ENCODE measurements at regions not wholly inside any gene's neighbourhood (a gene's known extent, or its start where the extent isn't known, plus 50 kb on each side); places are given as distances from the start of the nearest gene placed in this dataset.

GRCh38 chr14:82879949-82880535 lies 1346.4 kb upstream of the SEL1L start:
- H3K9me2 ChIP-seq (replicated peaks; ENCODE audit: insufficient read depth): no peaks in the 10 kb centered on the region
- no peaks in the 10 kb centered on the region for H3K79me2 ChIP-seq
- no peaks in the 10 kb centered on the region for H4K20me1 ChIP-seq (ENCODE audit: insufficient read depth, poor library complexity, severe bottlenecking)
- no peak overlapping the region for H3K4me3 ChIP-seq
- no peaks in the 10 kb centered on the region for H3K9me3 ChIP-seq (ENCODE audit: low read depth)
- H2AFZ ChIP-seq: no peak overlapping the region
- TF ChIP-seq EZH2phosphoT487 (IDR thresholded peaks at IDR 0.05; ENCODE audit: low read depth, severe bottlenecking, unreplicated experiment): no peak
- no peak for TF ChIP-seq CTCF (IDR thresholded peaks at IDR 0.05; ENCODE audit: poor library complexity)
- TF ChIP-seq EZH2 (IDR thresholded peaks at IDR 0.05; ENCODE audit: borderline replicate concordance): no peak
- H3K4me1 ChIP-seq (ENCODE audit: insufficient read depth): no peaks in the 10 kb centered on the region
- H3K36me3 ChIP-seq (replicated peaks; ENCODE audit: insufficient read depth, low read depth): no peaks in the 10 kb centered on the region
- H3K4me2 ChIP-seq: peak overlapping the region; percentile 33
- WGBS (ENCODE audit: low lambda C conversion rate, missing lambda C conversion rate): 52% methylated on average over 5 of the region's 5 CpGs
- no peak overlapping the region for H3K27ac ChIP-seq
- H3K27me3 ChIP-seq: no peaks in the 10 kb centered on the region
- DNase-seq (ENCODE audit: low spot score): no peak

- Histone ChIP-seq H3K27me3 (no peaks in the 10 kb centered on the region), H3K4me2 (no peak overlapping the region), H3K27ac (no peak overlapping the region), H3K9me2 (replicated peaks; ENCODE audit: insufficient read depth) (no peaks in the 10 kb centered on the region), H3K79me2 (no peaks in the 10 kb centered on the region), H4K20me1 (ENCODE audit: insufficient read depth, poor library complexity, severe bottlenecking) (no peaks in the 10 kb centered on the region), H3K36me3 (replicated peaks; ENCODE audit: insufficient read depth, low read depth) (no peaks in the 10 kb centered on the region), H3K9me3 (ENCODE audit: low read depth) (no peaks in the 10 kb centered on the region), H2AFZ (no peak overlapping the region), H3K4me3 (no peak overlapping the region), H3K4me1 (ENCODE audit: insufficient read depth) (no peaks in the 10 kb centered on the region)
- no peak for DNase-seq (ENCODE audit: low spot score)
- no peak for TF ChIP-seq EZH2phosphoT487 (IDR thresholded peaks at IDR 0.05; ENCODE audit: low read depth, severe bottlenecking, unreplicated experiment)
- no peak for TF ChIP-seq CTCF (IDR thresholded peaks at IDR 0.05; ENCODE audit: poor library complexity)
- no peak for TF ChIP-seq EZH2 (IDR thresholded peaks at IDR 0.05; ENCODE audit: borderline replicate concordance)
- 76% methylated on average over 1 of the region's 1 CpG for WGBS (ENCODE audit: low lambda C conversion rate, missing lambda C conversion rate)
These were observed 1353.0 kb upstream of the SEL1L start for GRCh38 chr14:82886670-82887069.

GRCh38 chr14:82889701-82890100 lies 1356.0 kb upstream of the SEL1L start:
- Histone ChIP-seq H3K36me3 (replicated peaks; ENCODE audit: insufficient read depth, low read depth) (no peaks in the 10 kb centered on the region), H3K4me3 (no peak overlapping the region), H3K4me1 (ENCODE audit: insufficient read depth) (no peaks in the 10 kb centered on the region), H3K27ac (no peak overlapping the region), H3K9me2 (replicated peaks; ENCODE audit: insufficient read depth) (no peaks in the 10 kb centered on the region), H4K20me1 (ENCODE audit: insufficient read depth, poor library complexity, severe bottlenecking) (no peaks in the 10 kb centered on the region), H3K27me3 (no peaks in the 10 kb centered on the region), H2AFZ (no peak overlapping the region), H3K4me2 (no peak overlapping the region), H3K79me2 (no peaks in the 10 kb centered on the region), H3K9me3 (ENCODE audit: low read depth) (no peaks in the 10 kb centered on the region)
- no peak for DNase-seq (ENCODE audit: low spot score)
- TF ChIP-seq EZH2phosphoT487 (IDR thresholded peaks at IDR 0.05; ENCODE audit: low read depth, severe bottlenecking, unreplicated experiment) (no peak), CTCF (IDR thresholded peaks at IDR 0.05; ENCODE audit: poor library complexity) (no peak), EZH2 (IDR thresholded peaks at IDR 0.05; ENCODE audit: borderline replicate concordance) (no peak)

- 70% methylated on average over 1 of the region's 1 CpG for WGBS (ENCODE audit: low lambda C conversion rate, missing lambda C conversion rate)
- Histone ChIP-seq H3K36me3 (replicated peaks; ENCODE audit: insufficient read depth, low read depth) (no peaks in the 10 kb centered on the region), H3K9me2 (replicated peaks; ENCODE audit: insufficient read depth) (no peaks in the 10 kb centered on the region), H3K4me3 (no peak overlapping the region), H3K27ac (no peak overlapping the region), H2AFZ (no peak overlapping the region), H3K4me1 (ENCODE audit: insufficient read depth) (no peaks in the 10 kb centered on the region), H3K79me2 (no peaks in the 10 kb centered on the region), H4K20me1 (ENCODE audit: insufficient read depth, poor library complexity, severe bottlenecking) (no peaks in the 10 kb centered on the region), H3K27me3 (no peaks in the 10 kb centered on the region), H3K9me3 (ENCODE audit: low read depth) (no peaks in the 10 kb centered on the region), H3K4me2 (no peak overlapping the region)
- no peak for DNase-seq (ENCODE audit: low spot score)
- TF ChIP-seq CTCF (IDR thresholded peaks at IDR 0.05; ENCODE audit: poor library complexity): no peak
- no peak for TF ChIP-seq EZH2 (IDR thresholded peaks at IDR 0.05; ENCODE audit: borderline replicate concordance)
- no peak for TF ChIP-seq EZH2phosphoT487 (IDR thresholded peaks at IDR 0.05; ENCODE audit: low read depth, severe bottlenecking, unreplicated experiment)
These were observed 1362.8 kb upstream of the SEL1L start for GRCh38 chr14:82896476-82896875.
